Retinal pigment epithelial cell (primary cell): ENCODE measurements at regions not wholly inside any gene's neighbourhood (a gene's known extent, or its start where the extent isn't known, plus 50 kb on each side); places are given as distances from the start of the nearest gene placed in this dataset.

Experiments
- DNase-seq: peaks from one replicate; pipeline ENCODE4 v3.0.0-alpha.2; 2010; ENCODE audit warnings: low read depth
- H3K4me3 ChIP-seq: 2 replicates; pipeline ENCODE4 v1.5.1; 2011; ENCODE audit warnings: mild to moderate bottlenecking, low read length, control low read depth, moderate library complexity
- CTCF ChIP-seq: conservative IDR thresholded peaks from 2 replicates; pipeline ENCODE4 v1.5.1; 2011; ENCODE audit warnings: low read depth, low read length, control low read depth, inconsistent platforms

DNA sequence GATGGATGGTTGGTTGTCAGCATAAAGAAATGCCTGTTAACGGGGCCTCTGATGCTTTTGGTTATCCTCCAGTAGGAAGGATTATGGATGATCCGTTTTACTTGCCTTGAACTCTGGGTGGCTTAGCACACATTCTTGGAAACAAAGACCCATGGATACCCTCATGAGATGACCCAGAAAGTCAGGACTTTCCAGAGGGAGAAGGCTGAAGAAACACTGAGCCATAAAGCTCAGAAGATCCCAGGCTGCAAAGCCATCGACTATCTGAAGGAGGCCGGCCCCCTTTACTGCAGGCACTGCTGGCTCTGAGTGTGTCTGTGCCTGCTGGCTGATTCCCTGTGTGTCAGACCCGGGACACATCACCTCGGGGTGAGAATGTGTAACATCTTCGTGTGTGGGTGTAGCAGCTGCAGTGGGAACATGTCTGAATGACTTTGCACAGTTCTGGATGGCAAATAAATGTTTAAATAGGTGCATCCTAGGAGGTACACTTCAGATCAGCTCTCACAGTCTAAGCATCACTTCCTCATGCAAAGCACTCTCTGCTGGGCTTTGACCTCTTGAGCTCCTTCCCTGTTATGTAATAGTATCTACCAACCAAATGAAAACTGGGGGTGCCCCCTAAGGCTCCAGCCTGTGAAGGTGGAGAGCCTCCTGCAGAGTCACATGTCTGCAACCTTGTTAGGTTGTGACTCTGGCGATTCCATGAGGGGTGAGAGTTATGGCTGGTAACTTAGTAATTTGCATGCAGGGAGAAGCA lies 1084.9 kb downstream of the TBC1D22A start:
- DNase-seq, result no peak
- no peak for TF ChIP-seq CTCF
- H3K4me3 ChIP-seq, result no peak overlapping the region

DNA sequence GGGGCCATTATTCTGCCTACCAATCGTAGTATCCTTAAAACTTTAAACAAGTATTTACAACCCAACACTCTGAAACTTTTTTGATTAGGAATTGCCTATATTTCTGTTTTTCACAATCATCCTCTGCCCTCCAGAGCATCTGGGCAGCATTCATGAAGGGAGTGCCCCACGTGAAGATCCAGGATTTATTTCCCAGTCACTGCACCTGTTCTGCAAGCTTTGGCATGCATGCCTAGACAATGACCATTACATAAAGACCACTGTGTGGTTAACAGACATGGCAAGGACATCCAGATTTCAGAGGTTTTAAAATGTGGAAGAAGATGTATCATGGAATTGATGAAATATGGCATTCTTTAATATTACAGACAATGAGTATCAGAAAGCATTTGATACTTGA lies 1083.8 kb downstream of the TBC1D22A start:
- H3K4me3 ChIP-seq, result no peak overlapping the region
- DNase-seq, result no peak
- no peak for TF ChIP-seq CTCF

GRCh38 chr22:47842119-47842518 lies 1079.7 kb downstream of the TBC1D22A start:
- TF ChIP-seq CTCF, result no peak
- no peak overlapping the region for H3K4me3 ChIP-seq
- no peak for DNase-seq

GRCh38 chr22:47841156-47841555 lies 1078.7 kb downstream of the TBC1D22A start:
- no peak overlapping the region for H3K4me3 ChIP-seq
- no peak for TF ChIP-seq CTCF
- DNase-seq, result no peak

- no peak for TF ChIP-seq CTCF
- H3K4me3 ChIP-seq, result no peak overlapping the region
- DNase-seq, result no peak
Observed at GRCh38 chr22:47839595-47840227, 1077.3 kb downstream of the TBC1D22A start.

DNA sequence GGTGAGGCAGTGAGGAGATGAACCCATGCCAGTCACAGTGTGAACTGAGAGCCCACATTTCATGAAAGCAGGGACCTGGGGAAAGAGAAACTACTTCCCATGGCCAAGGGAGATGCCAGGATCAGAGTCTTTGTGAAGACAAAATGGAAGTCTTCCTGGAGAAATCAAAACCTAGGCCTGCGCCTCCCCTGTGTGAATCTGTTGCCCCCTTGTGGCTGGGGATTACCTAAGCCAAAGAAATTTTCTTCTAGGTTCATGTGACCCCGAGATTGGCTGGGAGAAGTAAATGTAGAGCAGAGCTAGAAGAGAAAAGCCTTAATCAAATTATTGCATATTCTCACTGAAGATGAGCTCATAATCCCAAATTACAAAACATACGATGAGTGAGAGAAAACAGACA lies 1075.3 kb downstream of the TBC1D22A start:
- H3K4me3 ChIP-seq, result no peak overlapping the region
- DNase-seq, result no peak
- no peak for TF ChIP-seq CTCF

DNA sequence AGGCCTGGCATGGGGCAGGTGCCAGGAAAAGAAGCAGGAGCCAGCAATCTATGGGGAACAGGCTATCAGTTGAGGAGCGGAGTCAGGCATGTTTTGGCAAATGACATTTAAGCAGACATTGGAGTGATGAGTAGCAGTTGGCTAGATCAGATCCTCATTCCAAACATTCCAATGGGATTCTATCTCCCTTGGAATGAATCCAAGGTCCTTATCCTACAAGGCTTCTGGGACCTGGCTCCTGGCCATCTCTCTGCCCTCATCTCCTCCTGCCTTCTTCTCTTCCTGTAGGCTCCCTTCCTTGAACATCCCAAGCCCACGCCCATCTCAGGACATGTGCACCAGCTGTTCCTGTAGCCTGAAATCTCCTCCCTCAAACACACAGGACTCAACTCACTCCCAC lies 1074.5 kb downstream of the TBC1D22A start:
- TF ChIP-seq CTCF, result no peak
- H3K4me3 ChIP-seq, result no peak overlapping the region
- DNase-seq, result no peak
